ENCODE measurements at regions not wholly inside any gene's neighbourhood (a gene's known extent, or its start where the extent isn't known, plus 50 kb on each side); places are given as distances from the start of the nearest gene placed in this dataset. TPM values are rescaled to one million over a fixed set of nuclear protein-coding genes. Genes with fewer than 3 reads are reported as not detected.

DNA sequence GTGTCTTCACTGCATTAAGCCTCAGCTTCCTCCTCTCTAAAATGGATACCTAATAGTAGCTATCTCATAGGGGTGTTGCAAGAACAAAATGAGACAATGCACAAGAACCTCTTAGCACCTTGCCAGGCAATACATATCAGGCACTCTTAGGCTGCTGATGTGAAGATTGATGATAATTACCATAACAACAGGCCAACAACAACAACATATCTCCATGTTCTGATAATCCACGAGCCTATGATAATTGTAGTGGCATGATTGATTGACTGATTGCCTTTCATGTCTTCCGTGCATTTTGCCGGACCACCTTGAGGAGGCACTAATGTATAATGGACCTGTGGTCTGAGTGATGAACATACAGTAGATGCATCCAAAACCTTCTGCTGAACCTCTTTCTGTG is 50.7 kb upstream of the WSCD2 start:
- H3K9me3 ChIP-seq (ENCODE audit: low read depth): no peaks in the 10 kb centered on the region
- H3F3A ChIP-seq (ENCODE audit: insufficient read depth): no peaks in the 10 kb centered on the region
- no peak overlapping the region for H3K4me2 ChIP-seq (ENCODE audit: unreplicated experiment)
- no peaks in the 10 kb centered on the region for H3K27me3 ChIP-seq (replicated peaks; ENCODE audit: insufficient read depth)
- H3K9me2 ChIP-seq (ENCODE audit: insufficient read depth): no peaks in the 10 kb centered on the region
- no peak overlapping the region for H3K9ac ChIP-seq
- TF ChIP-seq EZH2phosphoT487 (IDR thresholded peaks at IDR 0.05; ENCODE audit: insufficient read depth, low read depth): no peak
- TF ChIP-seq EZH2 (IDR thresholded peaks at IDR 0.05; ENCODE audit: insufficient read depth, poor library complexity, severe bottlenecking): no peak
- H3K4me3 ChIP-seq: no peak overlapping the region
- H3K36me3 ChIP-seq (ENCODE audit: low read depth): no peaks in the 10 kb centered on the region
- no peaks in the 10 kb centered on the region for H3K79me2 ChIP-seq (ENCODE audit: insufficient read depth)
- no peaks in the 10 kb centered on the region for H4K20me1 ChIP-seq (ENCODE audit: insufficient read depth)
- DNase-seq: no peak
- no peak overlapping the region for H2AFZ ChIP-seq
- WGBS, 2 experiments (ENCODE audit: low coverage in 1 of 2, low lambda C conversion rate in 2 of 2, missing lambda C conversion rate in 2 of 2): 37 to 44% methylated on average over 3 of the region's 3 CpGs
- in situ Hi-C loops (cut with MboI): no loop called here
- no peak overlapping the region for H3K27ac ChIP-seq
- no peaks in the 10 kb centered on the region for H3K4me1 ChIP-seq (ENCODE audit: insufficient read depth)

Small RNA genes in the stretch of these regions (small RNA-seq; reads per million reads assigned to genes)
- not detected for gene AC126177.5 (ENCODE audit: low read depth, low replicate concordance)

All from GM23248 (cell line).